ENCODE measurements at regions not wholly inside any gene's neighbourhood (a gene's known extent, or its start where the extent isn't known, plus 50 kb on each side); places are given as distances from the start of the nearest gene placed in this dataset.

DNA sequence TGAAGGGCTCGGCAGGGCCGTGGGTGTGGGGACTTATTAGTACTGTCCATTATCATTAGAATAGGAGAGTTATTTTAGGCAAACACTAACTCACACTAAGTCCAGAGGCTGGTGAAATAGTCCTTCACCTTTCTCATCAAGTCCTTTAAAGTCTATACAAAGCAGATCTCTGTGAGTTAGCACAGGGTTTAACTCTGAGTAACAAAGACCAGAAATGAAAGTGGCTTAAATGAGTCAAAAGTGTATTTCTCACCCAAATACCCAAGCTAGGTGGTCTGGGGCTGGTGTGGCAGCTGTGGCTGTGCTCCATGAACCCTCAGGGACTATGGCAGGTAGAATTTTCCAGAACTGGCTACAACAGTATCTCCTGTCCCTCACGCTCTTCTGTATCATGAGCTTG, 263.2 kb downstream of the BCOR start:
- TF ChIP-seq POLR2A (IDR thresholded peaks at IDR 0.05) (no peak), EP300 (IDR thresholded peaks at IDR 0.05) (no peak)

DNA sequence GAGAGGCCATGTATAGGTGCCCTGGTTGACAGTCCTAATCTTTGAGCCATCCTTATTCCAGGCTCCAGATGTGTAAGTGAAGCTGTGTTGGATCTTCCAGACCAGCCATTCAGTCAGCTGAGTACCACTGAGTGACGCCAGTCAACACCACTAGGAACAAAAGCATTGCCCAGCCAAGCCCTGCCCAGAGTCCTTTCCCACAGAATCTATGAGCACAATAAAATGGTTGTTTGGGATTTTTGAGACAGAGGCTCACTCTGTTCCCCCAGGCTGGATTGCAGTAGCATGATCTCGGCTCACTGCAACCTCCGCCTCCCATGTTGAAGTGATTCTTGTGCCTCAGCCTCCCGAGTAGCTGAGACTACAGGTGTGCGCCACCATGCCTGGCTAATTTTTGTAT, 262.5 kb downstream of the BCOR start:
- no peak for DNase-seq
- Histone ChIP-seq H3K4me3 (no peak overlapping the region), H3K27me3 (no peaks in the 10 kb centered on the region), H3K27ac (no peak overlapping the region), H3K4me1 (ENCODE audit: insufficient read depth) (no peaks in the 10 kb centered on the region), H3K36me3 (no peaks in the 10 kb centered on the region), H3K9me3 (no peaks in the 10 kb centered on the region)
- TF ChIP-seq, protein P1, sequence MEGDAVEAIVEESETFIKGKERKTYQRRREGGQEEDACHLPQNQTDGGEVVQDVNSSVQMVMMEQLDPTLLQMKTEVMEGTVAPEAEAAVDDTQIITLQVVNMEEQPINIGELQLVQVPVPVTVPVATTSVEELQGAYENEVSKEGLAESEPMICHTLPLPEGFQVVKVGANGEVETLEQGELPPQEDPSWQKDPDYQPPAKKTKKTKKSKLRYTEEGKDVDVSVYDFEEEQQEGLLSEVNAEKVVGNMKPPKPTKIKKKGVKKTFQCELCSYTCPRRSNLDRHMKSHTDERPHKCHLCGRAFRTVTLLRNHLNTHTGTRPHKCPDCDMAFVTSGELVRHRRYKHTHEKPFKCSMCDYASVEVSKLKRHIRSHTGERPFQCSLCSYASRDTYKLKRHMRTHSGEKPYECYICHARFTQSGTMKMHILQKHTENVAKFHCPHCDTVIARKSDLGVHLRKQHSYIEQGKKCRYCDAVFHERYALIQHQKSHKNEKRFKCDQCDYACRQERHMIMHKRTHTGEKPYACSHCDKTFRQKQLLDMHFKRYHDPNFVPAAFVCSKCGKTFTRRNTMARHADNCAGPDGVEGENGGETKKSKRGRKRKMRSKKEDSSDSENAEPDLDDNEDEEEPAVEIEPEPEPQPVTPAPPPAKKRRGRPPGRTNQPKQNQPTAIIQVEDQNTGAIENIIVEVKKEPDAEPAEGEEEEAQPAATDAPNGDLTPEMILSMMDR (IDR thresholded peaks at IDR 0.05), result no peak
- TF ChIP-seq EP300 (IDR thresholded peaks at IDR 0.05) (no peak), POLR2A (IDR thresholded peaks at IDR 0.05) (no peak)
- intact Hi-C loops (cut with DNase I), result no loop called here
- 86 to 96% (median 87%) methylated on average over 5 of the region's 5 CpGs for WGBS, 3 donors

More for the DNA sequence above, 263.2 kb downstream of the BCOR start:
- H3K9me3 ChIP-seq, result no peaks in the 10 kb centered on the region
- no peak overlapping the region for H3K27ac ChIP-seq
- H3K36me3 ChIP-seq, result no peaks in the 10 kb centered on the region
- DNase-seq, result no peak
- no peaks in the 10 kb centered on the region for H3K4me1 ChIP-seq (ENCODE audit: insufficient read depth)
- intact Hi-C loops (cut with DNase I), result no loop called here
- WGBS, 3 donors, result 86 to 90% (median 87%) methylated on average over 3 of the region's 3 CpGs
- H3K4me3 ChIP-seq, result no peak overlapping the region
- H3K27me3 ChIP-seq, result no peaks in the 10 kb centered on the region

DNA sequence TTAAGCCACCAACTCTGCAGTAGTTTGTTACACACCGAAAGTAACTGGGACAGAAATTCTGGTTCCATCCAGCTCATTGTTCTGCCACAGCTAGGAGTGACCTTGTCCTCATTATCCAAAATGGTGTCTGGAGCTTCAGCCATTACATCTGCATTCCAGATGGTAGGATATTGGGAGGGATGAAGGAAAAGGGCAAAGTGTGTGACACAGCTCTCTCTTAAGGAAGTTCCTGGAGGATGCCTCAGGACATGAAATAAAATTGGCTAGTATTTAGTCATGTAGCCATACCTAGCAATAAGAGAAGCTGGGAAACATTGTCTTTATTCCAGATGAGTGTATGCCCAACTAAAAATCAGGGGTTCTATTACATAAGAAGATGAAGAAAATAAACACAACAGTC, 262.0 kb downstream of the BCOR start:
- Histone ChIP-seq H3K27me3 (no peaks in the 10 kb centered on the region), H3K9me3 (no peaks in the 10 kb centered on the region), H3K36me3 (no peaks in the 10 kb centered on the region), H3K4me3 (no peak overlapping the region), H3K27ac (no peak overlapping the region), H3K4me1 (ENCODE audit: insufficient read depth) (no peaks in the 10 kb centered on the region)
- intact Hi-C loops (cut with DNase I), result no loop called here
- DNase-seq, result no peak
- TF ChIP-seq POLR2A (IDR thresholded peaks at IDR 0.05) (no peak), EP300 (IDR thresholded peaks at IDR 0.05) (no peak)
- TF ChIP-seq, protein P1 (IDR thresholded peaks at IDR 0.05), result no peak
- WGBS, 3 donors, result 82 to 89% (median 87%) methylated on average over 1 of the region's 1 CpG

DNA sequence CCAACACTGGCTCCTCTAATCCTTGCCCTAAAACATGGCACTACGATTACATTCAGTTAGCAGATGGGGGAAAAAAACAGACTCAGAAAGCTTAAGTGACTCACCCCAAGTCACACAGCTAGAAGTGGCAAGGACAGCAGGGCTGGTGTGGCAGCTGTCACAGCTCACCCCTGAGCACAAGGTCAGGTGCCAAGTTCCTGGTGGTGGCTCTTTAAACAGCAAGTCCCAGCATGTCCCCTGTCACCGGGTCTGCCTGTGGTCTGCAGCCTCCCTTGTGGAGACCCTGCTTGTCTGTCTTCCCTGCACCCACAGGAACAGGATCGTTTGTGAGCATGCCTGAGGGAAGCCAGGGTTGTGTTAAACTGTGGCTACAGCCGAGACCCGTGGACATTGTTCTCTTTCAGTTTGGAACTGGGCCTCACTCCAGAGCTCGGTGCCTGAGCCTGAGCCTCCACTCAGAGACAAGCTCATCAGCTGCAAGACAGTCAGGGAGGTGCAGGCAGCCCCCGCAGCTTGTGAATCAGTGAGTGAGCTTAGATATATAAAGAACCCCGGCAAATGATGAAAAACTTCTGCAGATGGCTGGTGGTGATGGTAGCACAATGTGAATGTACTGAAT, 260.8 kb downstream of the BCOR start:
- Histone ChIP-seq H3K36me3 (no peaks in the 10 kb centered on the region), H3K4me3 (no peak overlapping the region), H3K27ac (no peak overlapping the region), H3K4me1 (ENCODE audit: insufficient read depth) (no peaks in the 10 kb centered on the region), H3K9me3 (no peaks in the 10 kb centered on the region), H3K27me3 (no peaks in the 10 kb centered on the region)
- 63 to 74% (median 70%) methylated on average over 8 of the region's 8 CpGs for WGBS, 3 donors
- intact Hi-C loops (cut with DNase I), result no loop called here
- TF ChIP-seq, protein P1 (IDR thresholded peaks at IDR 0.05), result no peak
- TF ChIP-seq EP300 (IDR thresholded peaks at IDR 0.05), result no peak
- TF ChIP-seq POLR2A (IDR thresholded peaks at IDR 0.05), result no peak
- DNase-seq, result no peak

DNA sequence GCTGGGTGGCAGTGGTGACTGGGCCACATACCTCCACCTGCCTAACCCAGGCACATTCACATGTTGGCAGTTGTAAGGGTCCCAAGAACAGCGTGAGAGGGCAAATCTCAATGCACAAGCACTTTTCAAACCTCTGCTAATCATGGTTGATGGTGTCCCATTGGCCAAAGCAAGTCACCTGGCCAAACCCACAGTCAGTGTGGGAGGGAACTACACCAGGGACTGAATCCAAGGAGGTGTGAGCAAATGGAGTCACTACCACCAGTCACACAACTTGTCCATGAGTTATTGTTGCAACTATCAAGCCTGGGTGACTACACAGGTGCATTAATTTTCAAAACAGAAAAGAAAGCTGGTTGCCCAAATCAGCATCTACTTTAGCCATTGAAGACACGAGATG, 260.1 kb downstream of the BCOR start:
- intact Hi-C loops (cut with DNase I), result no loop called here
- DNase-seq, result no peak
- Histone ChIP-seq H3K36me3 (no peaks in the 10 kb centered on the region), H3K27me3 (no peaks in the 10 kb centered on the region), H3K9me3 (no peaks in the 10 kb centered on the region), H3K4me3 (no peak overlapping the region), H3K27ac (no peak overlapping the region), H3K4me1 (ENCODE audit: insufficient read depth) (no peaks in the 10 kb centered on the region)
- TF ChIP-seq EP300 (IDR thresholded peaks at IDR 0.05), result no peak
- TF ChIP-seq POLR2A (IDR thresholded peaks at IDR 0.05), result no peak
- TF ChIP-seq, protein P1 (IDR thresholded peaks at IDR 0.05), result no peak
- 81 to 88% (median 87%) methylated on average over 2 of the region's 2 CpGs for WGBS, 3 donors

All from ovary (tissue), 7 donors.